OCI-LY1 (cell line): ENCODE measurements at regions not wholly inside any gene's neighbourhood (a gene's known extent, or its start where the extent isn't known, plus 50 kb on each side); places are given as distances from the start of the nearest gene placed in this dataset.

ENCODE experiments used
- CTCF ChIP-seq: fragments of 200-600 bp; sonication (generic), shearing (Covaris generic); IDR thresholded peaks from 2 replicates; pipeline ENCODE4 v1.5.1; 2017; ENCODE audit warnings: mild to moderate bottlenecking, antibody characterized with exemption, low read length, moderate library complexity, mixed read lengths
- EZH2 ChIP-seq: fragments of 200-600 bp; sonication (generic), shearing (Covaris generic); IDR thresholded peaks from 2 replicates; pipeline ENCODE4 v1.8.0; 2017; ENCODE audit warnings: borderline replicate concordance, mixed run types, mild to moderate bottlenecking, antibody characterized with exemption, low read length, moderate library complexity, mixed read lengths

- no peak for TF ChIP-seq CTCF
- no peak for TF ChIP-seq EZH2
Measured at GRCh38 chr13:20287976-20288375, 55.9 kb upstream of the GJB6 start.
